ENCODE measurements at regions not wholly inside any gene's neighbourhood (a gene's known extent, or its start where the extent isn't known, plus 50 kb on each side); places are given as distances from the start of the nearest gene placed in this dataset.

GRCh38 chr3:64848127-64848800 is 160.5 kb upstream of the ADAMTS9 start:
- no peak for DNase-seq (ENCODE audit: low read depth)

- DNase-seq (ENCODE audit: low read depth), result no peak
These were observed 156.8 kb upstream of the ADAMTS9 start for GRCh38 chr3:64844558-64844957.

GRCh38 chr3:64837986-64838735 is 150.4 kb upstream of the ADAMTS9 start:
- no peak for DNase-seq (ENCODE audit: low read depth)

- DNase-seq (ENCODE audit: low read depth), result no peak
These were observed 149.4 kb upstream of the ADAMTS9 start for GRCh38 chr3:64837126-64837738.

- no peak for DNase-seq (ENCODE audit: low read depth)
These were observed 148.3 kb upstream of the ADAMTS9 start for GRCh38 chr3:64836097-64836496.

- DNase-seq (ENCODE audit: low read depth), result no peak
These were observed 144.3 kb upstream of the ADAMTS9 start for GRCh38 chr3:64832098-64832497.

GRCh38 chr3:64830681-64831080 is 142.9 kb upstream of the ADAMTS9 start:
- DNase-seq (ENCODE audit: low read depth), result no peak

GRCh38 chr3:64829331-64829730 is 141.5 kb upstream of the ADAMTS9 start:
- DNase-seq (ENCODE audit: low read depth), result no peak

- no peak for DNase-seq (ENCODE audit: low read depth)
These were observed 140.5 kb upstream of the ADAMTS9 start for GRCh38 chr3:64828276-64828675.

- no peak for DNase-seq (ENCODE audit: low read depth)
These were observed 139.6 kb upstream of the ADAMTS9 start for GRCh38 chr3:64827431-64827830.

GRCh38 chr3:64827019-64827418 is 139.2 kb upstream of the ADAMTS9 start:
- DNase-seq (ENCODE audit: low read depth), result no peak

- DNase-seq (ENCODE audit: low read depth), result no peak
These were observed 137.8 kb upstream of the ADAMTS9 start for GRCh38 chr3:64825404-64826120.

- DNase-seq (ENCODE audit: low read depth), result no peak
These were observed 136.7 kb upstream of the ADAMTS9 start for GRCh38 chr3:64824394-64824909.

- no peak for DNase-seq (ENCODE audit: low read depth)
These were observed 130.4 kb upstream of the ADAMTS9 start for GRCh38 chr3:64818196-64818595.

- no peak for DNase-seq (ENCODE audit: low read depth)
These were observed 128.6 kb upstream of the ADAMTS9 start for GRCh38 chr3:64816355-64816754.

GRCh38 chr3:64815789-64816188 is 128.0 kb upstream of the ADAMTS9 start:
- no peak for DNase-seq (ENCODE audit: low read depth)

GRCh38 chr3:64815195-64815631 is 127.4 kb upstream of the ADAMTS9 start:
- peak; percentile 91 for DNase-seq (ENCODE audit: low read depth)

- DNase-seq (ENCODE audit: low read depth), result no peak
These were observed 126.6 kb upstream of the ADAMTS9 start for GRCh38 chr3:64814351-64814750.

GRCh38 chr3:64813326-64813725 is 125.5 kb upstream of the ADAMTS9 start:
- DNase-seq (ENCODE audit: low read depth), result no peak

- no peak for DNase-seq (ENCODE audit: low read depth)
These were observed 121.3 kb upstream of the ADAMTS9 start for GRCh38 chr3:64809086-64809485.

GRCh38 chr3:64808061-64808460 is 120.3 kb upstream of the ADAMTS9 start:
- no peak for DNase-seq (ENCODE audit: low read depth)
